Activated T-helper 1 cell treated with anti-CD3 and anti-CD28 coated beads, Interleukin-2, amount 50 U/mL, for 16 hours (primary cell): ENCODE measurements at regions not wholly inside any gene's neighbourhood (a gene's known extent, or its start where the extent isn't known, plus 50 kb on each side); places are given as distances from the start of the nearest gene placed in this dataset.

ENCODE experiments used
- DNase-seq, 2 donors: peaks; one replicate each; pipeline ENCODE4 v3.0.0-alpha.2; 2020; ENCODE audit warnings: low read depth in 1 of 2, low spot score in 1 of 2

DNA sequence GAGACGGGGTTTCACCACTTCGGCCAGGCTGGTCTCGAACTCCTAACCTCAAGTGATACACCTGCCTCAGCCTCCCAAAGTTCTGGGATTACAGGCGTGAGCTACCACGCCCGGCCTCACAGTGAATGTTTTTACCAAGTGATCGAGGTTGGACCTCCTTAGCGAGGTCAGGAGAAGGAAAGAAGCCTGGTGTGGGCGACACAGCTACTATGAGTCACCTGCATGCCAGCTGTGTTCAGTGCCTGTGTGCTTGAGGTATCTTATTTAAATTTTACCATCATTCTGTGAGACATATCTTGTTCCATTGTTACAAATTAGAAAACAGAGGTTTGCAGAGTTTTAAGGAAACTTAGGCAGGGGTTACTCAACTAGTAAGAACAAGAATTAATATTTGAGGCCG, 174.8 kb upstream of the DYNLRB2 start:
- no peak for DNase-seq

DNA sequence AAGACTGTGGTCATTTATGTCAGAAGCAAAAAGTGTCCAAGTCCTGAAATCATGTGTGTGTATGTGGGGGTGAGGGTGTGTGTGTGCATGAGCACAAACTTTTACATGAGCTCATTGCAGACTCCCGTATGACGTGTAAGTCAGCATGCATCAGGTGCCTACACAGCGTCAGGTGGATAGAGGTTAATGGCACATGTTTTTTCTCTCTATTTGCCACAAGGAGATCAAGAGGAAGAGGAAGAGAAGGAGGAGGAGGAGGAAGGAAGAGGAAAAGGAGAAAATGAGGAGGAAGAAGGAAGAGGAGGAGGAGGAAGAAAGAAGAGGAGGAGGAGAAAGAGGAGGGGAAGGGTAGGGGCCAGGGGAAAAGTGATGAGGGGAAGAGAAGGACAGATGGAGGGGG, 178.0 kb upstream of the DYNLRB2 start:
- DNase-seq: no peak

DNA sequence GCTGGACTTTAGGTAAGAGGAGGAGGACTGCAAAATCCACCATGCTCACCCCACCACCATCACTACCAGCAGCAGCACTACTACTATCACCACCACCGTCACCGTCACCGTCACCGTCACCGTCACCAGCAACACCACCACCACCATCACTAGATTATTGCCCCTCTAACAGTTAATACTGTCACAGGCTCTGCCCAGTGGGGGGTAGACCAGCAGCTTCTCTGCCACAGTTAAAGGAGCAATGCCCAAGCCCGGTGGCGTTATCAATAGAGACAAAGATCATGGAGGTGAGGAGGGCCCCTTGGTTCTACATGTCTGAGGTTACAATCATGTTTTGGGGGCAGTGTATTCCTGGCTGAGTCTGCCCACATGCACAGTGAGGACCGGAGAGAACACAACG, 184.4 kb upstream of the DYNLRB2 start:
- DNase-seq: no peak

DNA sequence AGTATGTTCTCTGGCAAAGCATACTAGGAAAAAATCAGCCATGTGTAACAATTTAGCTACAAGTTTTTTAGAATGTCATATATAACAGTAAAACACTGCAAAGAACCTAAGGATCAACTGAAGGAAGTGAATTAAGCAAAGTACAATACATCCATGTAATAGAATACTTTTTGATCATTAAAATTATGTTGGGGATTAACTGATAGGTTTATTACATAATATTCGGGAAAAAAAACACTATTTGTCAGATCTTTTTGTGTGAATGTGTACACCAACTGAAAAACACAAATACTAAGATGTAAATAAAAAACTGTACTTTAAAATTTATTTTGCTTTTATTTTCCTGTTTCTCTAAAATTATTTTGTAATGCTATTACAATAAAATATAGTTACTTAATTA, 185.5 kb upstream of the DYNLRB2 start:
- DNase-seq: no peak

DNA sequence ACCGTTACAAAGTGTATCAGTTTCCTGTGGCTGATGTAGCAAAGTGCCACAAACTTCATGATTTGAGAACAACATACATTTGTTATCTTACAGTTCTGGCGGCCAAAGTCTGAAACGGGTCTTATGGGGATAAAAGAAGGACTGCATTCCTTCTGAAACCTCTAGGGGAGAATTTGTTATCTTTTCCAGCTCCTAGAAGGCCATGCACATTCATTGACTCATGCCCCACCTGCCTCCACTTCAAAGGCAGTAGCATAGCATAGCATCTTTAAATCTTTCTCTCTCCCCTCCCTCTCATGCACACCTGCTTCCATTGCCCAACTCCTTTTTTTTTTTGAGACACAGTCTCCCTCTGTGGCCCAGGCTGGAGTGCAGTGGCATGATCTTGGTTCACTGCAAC, 190.7 kb upstream of the DYNLRB2 start:
- DNase-seq: no peak

DNA sequence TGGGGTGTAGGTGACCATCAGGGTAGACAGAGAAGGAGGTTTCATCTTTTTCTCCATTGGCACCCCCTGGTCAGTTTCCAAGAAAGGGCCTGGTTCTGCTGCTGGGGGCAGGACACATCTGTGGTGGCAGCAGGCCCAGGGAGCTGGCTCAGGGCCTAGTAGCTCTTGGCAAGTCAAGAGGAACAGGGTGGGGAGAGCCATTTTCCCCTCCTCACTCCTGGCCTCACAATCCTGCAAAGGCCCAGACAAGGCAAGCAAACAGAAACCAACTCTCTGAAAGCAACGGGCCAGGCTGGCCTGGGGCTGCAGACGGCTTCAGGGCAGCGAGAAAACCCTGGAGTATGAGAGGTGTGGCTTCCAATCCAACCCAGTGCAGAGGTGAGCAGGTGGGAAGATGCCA, 192.9 kb upstream of the DYNLRB2 start:
- DNase-seq: no peak

DNA sequence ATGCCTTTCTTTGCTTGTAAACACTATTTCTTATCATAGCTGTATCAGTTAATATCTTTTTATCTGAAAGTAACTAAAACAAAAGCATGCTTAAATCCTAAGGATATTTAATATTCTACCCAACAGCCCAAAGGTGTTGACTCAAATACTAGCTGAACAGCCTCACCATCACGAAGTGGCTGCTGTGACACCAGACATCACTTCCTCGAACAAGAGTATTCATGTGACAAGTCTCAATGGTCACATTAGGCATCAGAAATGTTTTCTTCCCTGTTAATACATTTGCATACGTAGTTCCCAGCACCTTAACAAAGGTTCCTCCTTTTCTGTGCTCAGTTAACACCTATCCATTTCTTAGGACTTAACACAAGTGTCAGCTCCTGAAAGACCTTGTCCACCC, 193.8 kb upstream of the DYNLRB2 start:
- DNase-seq: no peak

DNA sequence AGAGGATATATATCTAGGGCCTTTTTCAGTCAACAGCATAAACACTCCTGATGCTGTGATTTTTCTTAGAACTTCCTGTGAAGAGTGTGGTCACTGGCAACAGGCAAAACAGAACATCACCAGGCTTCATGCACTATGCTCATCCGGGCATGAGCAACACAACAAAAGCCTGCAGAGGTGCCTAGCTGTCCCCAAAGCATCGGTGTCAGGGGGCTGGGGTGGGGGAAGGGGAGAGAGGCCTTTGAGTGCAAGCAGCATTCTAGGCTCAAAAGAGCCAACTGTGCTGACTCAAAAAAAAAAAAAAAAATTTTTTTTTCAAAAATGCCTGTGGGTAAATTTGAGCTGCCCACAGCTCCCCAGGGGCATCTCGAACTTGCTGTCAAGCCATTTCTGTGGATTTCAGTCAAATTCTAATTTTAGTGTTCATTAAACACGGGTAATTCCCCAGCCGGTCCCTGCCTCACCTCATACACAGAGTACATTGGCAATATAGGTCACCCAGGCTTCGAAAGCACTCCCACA, 194.6 kb upstream of the DYNLRB2 start:
- no peak for DNase-seq

DNA sequence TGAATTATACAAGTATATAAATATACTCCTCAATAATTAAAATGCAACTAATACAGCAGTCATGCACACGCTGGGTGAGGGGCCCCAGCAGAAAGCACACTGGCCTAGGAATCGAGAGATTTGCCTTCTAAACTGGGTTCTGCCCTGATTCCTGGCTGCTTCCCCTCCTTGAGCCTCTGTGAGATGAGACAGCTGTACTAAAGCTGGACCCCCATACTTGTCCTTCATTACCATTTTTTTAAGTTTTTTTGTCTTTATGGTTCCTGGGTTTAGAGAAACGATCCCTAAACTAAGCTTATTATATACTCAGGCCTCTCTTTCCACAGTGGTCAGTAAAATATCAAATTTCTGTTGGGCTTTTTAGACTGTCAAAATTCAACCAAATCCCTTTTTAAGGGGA, 195.1 kb upstream of the DYNLRB2 start:
- no peak for DNase-seq

DNA sequence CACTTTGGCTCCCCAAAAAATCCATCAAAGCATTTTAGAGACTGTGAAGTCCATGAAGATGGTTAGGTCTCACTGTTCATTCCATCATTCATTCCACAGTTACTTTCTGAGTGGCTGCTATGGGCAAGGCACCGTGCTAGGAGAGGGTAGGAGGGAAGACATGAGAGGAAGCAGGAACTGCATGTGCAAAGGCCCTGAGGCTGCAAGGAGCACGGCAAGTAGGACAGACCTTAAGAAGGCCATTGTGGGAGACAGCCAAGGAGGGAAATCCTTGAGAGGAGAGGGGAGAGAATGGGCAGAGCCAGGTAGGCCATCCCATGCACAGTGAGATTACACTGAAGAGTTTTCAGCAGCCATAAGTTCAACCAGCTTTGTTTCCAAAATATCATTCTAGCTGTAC, 196.2 kb upstream of the DYNLRB2 start:
- DNase-seq: no peak

DNA sequence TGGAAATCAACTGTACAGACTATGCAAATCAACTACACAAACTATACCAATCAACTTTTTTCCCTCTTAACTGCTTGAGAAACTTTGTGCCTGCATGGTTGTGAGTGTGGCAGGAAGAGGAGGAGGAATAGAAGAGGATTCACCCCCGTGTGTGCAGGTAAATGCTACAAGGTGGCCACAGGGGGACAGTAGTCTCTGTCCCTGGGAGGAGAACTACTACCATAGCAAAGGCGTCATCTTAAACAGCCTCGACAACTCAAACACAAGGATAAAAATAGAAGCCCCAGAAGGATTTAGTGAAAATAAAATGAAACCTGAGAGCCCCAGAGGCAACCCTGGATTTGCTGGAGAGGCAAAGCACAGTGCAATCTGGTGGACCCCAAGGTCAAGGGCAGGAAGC, 199.5 kb upstream of the DYNLRB2 start:
- DNase-seq: no peak

DNA sequence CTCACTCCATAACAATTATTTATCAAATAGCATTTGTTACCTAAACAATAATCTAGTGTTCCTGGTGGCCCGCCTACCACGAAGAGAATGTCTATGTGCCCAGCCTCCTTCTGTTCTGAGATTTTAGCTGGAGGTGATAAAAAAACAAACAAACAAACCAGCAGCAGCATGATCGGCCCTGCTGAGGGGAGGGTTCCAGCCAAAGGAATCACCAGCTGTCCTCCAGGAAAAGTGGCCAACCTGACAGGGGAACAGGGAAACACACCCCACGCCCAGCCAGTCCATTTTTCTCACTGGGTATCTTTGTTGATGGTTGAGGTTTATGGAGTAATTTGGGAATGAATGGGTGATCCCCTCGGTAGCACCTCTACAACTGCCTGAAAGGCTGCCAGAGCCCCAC, 203.0 kb upstream of the DYNLRB2 start:
- DNase-seq: no peak

DNA sequence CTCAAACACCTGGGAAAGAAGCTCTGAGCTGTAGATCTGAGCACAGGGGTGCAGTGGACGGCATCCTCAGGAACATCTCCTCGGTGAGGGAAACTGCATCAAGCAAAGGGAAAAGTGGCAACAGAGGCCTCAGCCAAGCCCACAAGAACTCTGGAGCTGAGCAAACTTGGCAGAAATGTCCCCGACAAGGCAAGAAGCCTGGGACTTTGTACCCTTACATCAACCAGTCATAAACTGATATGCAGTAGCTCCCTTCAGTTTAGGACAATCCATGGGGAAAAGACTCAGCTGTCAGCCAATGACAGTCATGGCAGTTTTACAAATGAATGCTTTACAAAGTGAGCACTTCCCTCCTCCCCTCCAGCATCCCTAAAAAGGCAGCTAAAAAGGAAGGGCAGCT, 210.0 kb upstream of the DYNLRB2 start:
- no peak for DNase-seq

DNA sequence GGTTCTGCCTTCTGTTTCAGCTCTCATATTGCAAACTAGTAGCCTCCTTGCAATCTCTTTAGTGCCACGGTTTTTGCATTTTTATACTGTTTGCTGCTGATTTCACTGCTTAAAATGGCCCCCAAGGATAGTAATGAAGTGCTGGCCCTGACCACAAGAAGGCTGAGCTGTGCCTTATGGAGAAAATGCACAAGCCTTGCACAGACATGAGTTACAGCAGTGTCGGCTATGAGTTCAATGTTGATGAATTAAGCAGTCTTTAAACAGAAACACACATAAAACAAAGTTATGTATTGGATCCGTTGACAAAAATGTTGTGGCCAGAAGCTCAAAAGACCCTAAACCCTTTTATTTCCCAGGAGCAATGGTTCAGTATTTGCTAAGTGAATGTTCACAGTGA, 210.6 kb upstream of the DYNLRB2 start:
- DNase-seq: no peak

DNA sequence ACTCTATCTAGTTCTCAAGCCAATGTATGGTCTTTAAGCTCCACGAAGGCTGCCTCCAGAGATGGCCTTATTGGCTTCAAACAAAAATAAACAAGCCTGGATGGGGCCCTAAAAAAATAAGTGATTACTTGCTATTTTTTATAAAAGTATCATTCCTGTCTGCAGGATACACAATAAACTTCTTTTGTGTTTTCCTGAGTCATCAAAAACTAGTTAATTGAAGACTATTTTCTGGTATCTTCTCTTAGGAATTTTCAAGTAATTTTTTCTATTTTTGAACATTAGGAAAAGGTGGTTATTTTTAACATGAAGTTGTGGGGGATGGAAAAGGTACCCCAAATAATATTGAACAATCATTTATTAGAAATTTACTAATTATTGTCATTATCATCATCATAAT, 213.1 kb upstream of the DYNLRB2 start:
- no peak for DNase-seq

DNA sequence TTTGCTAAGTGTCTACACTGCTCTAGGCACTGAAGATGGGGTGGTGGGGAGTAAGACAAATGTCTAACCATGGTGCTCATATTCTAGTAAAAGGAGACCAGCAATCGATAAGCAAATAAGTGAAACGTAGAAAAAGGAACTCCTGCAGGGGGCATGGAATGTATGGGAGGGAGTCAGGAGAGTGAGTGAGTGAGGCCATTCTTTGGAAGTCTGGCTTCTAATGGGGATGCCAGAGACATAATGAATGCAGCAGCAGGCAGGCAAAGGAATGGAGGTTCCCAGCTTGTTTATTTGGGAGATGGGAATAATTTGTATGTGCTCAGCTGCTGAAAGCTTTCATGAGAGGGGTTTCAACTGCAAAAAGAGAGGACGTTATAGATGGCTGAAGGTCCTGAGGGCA, 216.4 kb upstream of the DYNLRB2 start:
- no peak for DNase-seq

DNA sequence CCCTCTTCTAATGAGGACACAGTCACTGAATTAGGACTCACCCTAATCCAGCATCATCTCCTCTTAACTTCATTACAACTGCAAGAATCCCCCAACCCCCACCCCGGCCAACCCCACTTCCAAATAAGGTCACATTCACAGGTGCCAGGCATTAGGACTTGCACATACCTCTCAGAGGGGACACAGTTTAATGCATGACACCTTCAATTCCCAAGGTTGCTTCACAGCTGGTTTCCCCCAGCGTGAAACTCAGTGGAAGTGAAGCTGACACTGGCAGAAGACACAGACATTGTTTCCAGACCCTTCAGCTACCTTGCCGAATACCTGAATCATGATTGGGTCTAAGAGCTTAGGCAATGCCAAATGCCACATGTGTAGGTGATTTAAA, 217.0 kb upstream of the DYNLRB2 start:
- no peak for DNase-seq

DNA sequence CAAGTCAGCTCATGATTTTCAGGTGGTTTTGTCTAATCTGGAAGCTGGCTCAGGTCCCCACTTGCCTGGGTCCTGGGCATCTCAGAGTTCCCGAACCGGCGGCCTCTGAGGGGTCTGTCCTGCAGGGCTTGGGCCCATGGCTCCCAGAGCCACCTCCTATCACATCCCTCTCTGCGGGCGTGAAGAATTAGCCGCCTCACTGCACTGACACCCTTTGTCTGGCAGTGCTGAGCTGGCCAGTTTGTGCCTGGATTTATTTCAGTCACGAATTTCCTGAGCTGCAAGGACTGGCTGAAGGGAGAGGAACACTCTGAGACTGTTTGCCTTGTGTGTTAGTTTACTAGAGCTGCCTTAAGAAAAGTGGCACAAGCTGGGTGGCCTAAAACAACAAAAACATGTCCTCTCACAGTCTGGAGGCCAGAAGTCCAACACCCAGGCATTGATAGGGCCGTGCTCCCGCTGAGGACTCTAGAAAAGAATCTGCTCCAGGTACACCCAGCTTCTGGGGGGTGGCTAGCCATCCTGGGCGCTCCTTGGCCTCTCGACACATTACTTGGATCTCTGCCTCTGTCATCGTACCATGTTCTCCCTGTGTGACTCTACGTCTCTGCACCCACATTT, 217.5 kb upstream of the DYNLRB2 start:
- no peak for DNase-seq

DNA sequence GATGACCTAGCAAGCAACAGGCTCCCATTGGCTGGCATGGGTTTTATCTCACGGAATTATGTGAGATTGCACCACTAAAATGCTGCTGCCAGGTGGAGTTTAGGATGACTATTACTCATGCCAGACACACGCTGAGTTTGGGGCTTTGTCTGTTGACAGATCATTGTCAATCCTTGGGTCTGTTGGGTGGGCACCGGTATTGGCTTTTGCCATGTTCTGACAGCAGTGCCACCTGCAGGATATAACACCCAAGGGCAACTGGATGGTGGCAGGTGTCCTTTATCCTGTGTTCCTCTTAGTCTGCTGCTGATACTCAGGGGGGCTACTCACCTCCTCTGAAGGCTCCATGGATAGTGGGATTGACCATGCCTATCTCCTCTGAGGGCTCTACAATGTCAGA, 221.6 kb upstream of the DYNLRB2 start:
- DNase-seq: no peak

DNA sequence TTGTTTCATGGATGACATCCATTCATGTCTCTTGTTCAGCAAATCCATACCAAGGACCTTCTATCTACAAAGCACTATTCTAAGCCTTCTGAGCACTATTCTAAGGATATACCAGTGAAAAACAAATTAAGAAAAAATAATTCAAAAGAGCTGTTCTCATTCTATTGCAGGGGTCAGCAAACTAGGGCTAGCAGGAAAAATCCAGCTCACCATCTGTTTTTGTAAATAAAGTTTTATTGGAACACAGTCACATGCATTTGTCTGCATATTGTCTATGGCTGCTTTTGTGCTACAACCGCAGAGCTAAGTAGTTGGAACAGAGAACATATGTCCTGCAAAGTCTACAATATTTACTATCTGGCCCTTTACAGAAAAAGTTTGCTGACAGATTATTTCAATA, 222.7 kb upstream of the DYNLRB2 start:
- DNase-seq: no peak

DNA sequence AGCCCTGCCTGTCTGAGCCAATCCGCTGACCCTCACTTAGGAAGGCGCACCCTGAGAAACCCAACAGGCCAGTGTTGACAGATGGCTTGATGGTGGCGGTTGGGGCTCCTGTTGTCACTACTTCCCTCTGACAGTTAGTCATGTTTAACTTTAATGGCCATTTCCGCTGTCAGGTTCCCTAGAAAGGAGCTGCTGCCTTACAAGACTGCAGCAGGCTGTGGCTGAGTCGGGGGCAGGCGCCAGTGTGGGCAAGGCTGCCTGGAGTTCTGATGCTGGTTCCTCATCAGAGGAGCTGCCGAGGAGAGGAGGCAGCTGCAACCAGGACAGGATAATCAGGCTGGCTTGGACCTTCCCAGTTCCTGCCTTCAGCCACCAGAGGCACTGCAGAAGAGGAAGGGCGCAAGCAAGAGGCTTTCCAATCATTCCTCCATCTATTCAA, 223.2 kb upstream of the DYNLRB2 start:
- no peak for DNase-seq

DNA sequence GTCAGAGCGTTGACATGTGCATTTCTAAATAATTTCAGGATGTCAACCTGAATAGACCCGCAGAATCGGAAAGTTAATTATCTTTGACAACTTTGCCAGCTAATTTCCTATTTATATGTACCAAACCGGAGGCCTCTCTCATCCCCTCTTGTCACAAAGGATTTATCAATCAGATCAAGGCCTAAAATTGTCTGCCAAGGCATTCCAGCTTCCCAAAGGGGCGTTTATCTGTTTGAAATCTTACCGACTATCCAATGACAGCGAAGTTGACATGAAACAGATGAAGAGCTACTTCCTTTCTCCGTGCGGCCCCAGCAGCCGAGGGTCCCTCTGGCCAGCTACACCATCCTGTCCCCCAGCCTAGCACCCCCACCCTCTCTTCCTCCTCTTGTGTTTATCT, 223.7 kb upstream of the DYNLRB2 start:
- DNase-seq: no peak

DNA sequence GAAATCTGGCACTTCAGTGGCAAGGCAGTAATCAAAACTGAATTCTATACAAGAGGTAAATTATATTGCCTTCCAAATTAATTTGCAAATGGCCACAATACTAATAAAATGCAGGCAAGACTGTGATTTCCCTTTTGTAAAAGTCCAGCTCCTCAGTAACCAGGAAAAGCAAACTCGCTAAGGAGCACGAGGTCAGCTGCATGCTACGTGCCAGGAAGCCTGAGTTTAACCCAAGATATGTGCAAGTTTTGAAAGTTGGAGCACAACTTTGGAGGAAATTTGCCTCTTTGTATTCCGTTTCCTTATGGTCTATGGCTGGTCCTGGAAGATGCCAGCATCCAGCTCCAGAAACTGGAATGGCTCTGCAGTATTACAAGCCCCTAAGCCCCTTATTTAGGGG, 226.8 kb upstream of the DYNLRB2 start:
- no peak for DNase-seq

DNA sequence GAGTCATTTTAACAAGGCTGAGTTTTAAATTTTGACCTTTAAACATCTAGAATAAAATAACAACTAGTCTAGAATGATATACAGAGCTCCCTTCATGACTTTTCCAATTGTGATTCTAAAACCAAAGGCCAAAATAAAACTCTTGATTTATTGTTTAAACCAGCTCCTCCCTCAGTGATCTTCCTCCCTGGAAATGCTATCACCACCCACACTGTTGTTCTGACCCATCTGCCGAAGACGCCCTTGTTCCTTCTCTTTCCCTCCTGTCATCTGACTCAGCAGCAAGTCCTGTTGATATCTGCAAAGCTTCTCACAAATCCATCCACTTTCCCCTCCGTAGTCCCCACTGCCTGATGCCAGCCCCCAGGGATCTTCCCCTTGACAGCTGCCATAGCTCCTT, 231.6 kb upstream of the DYNLRB2 start:
- no peak for DNase-seq
